Mesothelial cell of epicardium (in vitro differentiated cells): ENCODE measurements at regions not wholly inside any gene's neighbourhood (a gene's known extent, or its start where the extent isn't known, plus 50 kb on each side); places are given as distances from the start of the nearest gene placed in this dataset.

ENCODE experiments used
- DNase-seq, 2 experiments: peaks; one replicate each; pipeline ENCODE4 v3.0.0; 2021; ENCODE audit warnings: low spot score in 2 of 2; ENCODE audit not compliant: unreplicated experiment in 2 of 2
- H3K27ac Mint-ChIP-seq: 2 replicates; pipeline ENCODE4 v1.8.0; 2021; ENCODE audit warnings: mixed read lengths
- H3K27me3 Mint-ChIP-seq: 2 replicates; pipeline ENCODE4 v1.8.0; 2021; ENCODE audit warnings: low read depth, mixed read lengths
- H3K36me3 Mint-ChIP-seq: 2 replicates; pipeline ENCODE4 v1.8.0; 2021; ENCODE audit warnings: mixed read lengths
- H3K4me1 Mint-ChIP-seq: 2 replicates; pipeline ENCODE4 v1.8.0; 2021; ENCODE audit warnings: mixed read lengths
- H3K4me3 Mint-ChIP-seq: 2 replicates; pipeline ENCODE4 v1.8.0; 2021; ENCODE audit warnings: mild to moderate bottlenecking, moderate library complexity, mixed read lengths
- H3K9me3 Mint-ChIP-seq: 2 replicates; pipeline ENCODE4 v1.8.0; 2021; ENCODE audit warnings: mixed read lengths
- CTCF ChIP-seq: fragments of 200-600 bp; sonication (generic); IDR thresholded peaks from one replicate; pipeline ENCODE4 v1.5.0; 2021; ENCODE audit warnings: antibody characterized with exemption; ENCODE audit not compliant: unreplicated experiment

GRCh38 chr13:64028551-64028950 is 2612.9 kb upstream of the PCDH20 start:
- H3K36me3 Mint-ChIP-seq: no peaks in the 10 kb centered on the region
- no peak for DNase-seq
- TF ChIP-seq CTCF: no peak
- H3K4me1 Mint-ChIP-seq: no peaks in the 10 kb centered on the region
- H3K27ac Mint-ChIP-seq: no peak overlapping the region
- H3K4me3 Mint-ChIP-seq: no peak overlapping the region
- no peaks in the 10 kb centered on the region for H3K9me3 Mint-ChIP-seq
- peaks cover 2% of the 10 kb centered on the region for H3K27me3 Mint-ChIP-seq

- no peak for DNase-seq
- Mint-ChIP-seq H3K4me3 (no peak overlapping the region), H3K27ac (no peak overlapping the region), H3K27me3 (peaks cover 3% of the 10 kb centered on the region), H3K36me3 (no peaks in the 10 kb centered on the region), H3K4me1 (peaks cover 11% of the 10 kb centered on the region), H3K9me3 (no peaks in the 10 kb centered on the region)
- no peak for TF ChIP-seq CTCF
Measured at GRCh38 chr13:64020126-64020525, 2604.5 kb upstream of the PCDH20 start.

GRCh38 chr13:64007339-64007738 is 2591.7 kb upstream of the PCDH20 start:
- H3K36me3 Mint-ChIP-seq: no peaks in the 10 kb centered on the region
- no peak for DNase-seq
- H3K9me3 Mint-ChIP-seq: no peaks in the 10 kb centered on the region
- TF ChIP-seq CTCF: no peak
- H3K4me1 Mint-ChIP-seq: peaks cover 11% of the 10 kb centered on the region
- H3K4me3 Mint-ChIP-seq: no peak overlapping the region
- H3K27ac Mint-ChIP-seq: no peak overlapping the region
- H3K27me3 Mint-ChIP-seq: peaks cover 3% of the 10 kb centered on the region

- Mint-ChIP-seq H3K4me1 (peaks cover 4% of the 10 kb centered on the region), H3K27ac (no peak overlapping the region), H3K36me3 (no peaks in the 10 kb centered on the region), H3K4me3 (no peak overlapping the region), H3K27me3 (no peaks in the 10 kb centered on the region), H3K9me3 (no peaks in the 10 kb centered on the region)
- no peak for TF ChIP-seq CTCF
- no peak for DNase-seq
Measured at GRCh38 chr13:64000321-64000720, 2584.7 kb upstream of the PCDH20 start.

GRCh38 chr13:63999614-64000305 is 2584.1 kb upstream of the PCDH20 start:
- H3K27me3 Mint-ChIP-seq: no peaks in the 10 kb centered on the region
- H3K36me3 Mint-ChIP-seq: no peaks in the 10 kb centered on the region
- H3K9me3 Mint-ChIP-seq: no peaks in the 10 kb centered on the region
- no peaks in the 10 kb centered on the region for H3K4me1 Mint-ChIP-seq
- H3K27ac Mint-ChIP-seq: no peak overlapping the region
- no peak for TF ChIP-seq CTCF
- no peak overlapping the region for H3K4me3 Mint-ChIP-seq
- no peak for DNase-seq

- Mint-ChIP-seq H3K27me3 (no peaks in the 10 kb centered on the region), H3K4me1 (no peaks in the 10 kb centered on the region), H3K9me3 (peaks cover 19% of the 10 kb centered on the region), H3K4me3 (no peak overlapping the region), H3K36me3 (no peaks in the 10 kb centered on the region), H3K27ac (no peak overlapping the region)
- DNase-seq: no peak
- no peak for TF ChIP-seq CTCF
Measured at GRCh38 chr13:63983366-63983765, 2567.7 kb upstream of the PCDH20 start.
